ENCODE measurements at regions not wholly inside any gene's neighbourhood (a gene's known extent, or its start where the extent isn't known, plus 50 kb on each side); places are given as distances from the start of the nearest gene placed in this dataset.
"Not testable (repeated sequence)": the region's sequence is repeated elsewhere in the genome, so short reads cannot be mapped to it uniquely, and the experiment has no call there.

DNA sequence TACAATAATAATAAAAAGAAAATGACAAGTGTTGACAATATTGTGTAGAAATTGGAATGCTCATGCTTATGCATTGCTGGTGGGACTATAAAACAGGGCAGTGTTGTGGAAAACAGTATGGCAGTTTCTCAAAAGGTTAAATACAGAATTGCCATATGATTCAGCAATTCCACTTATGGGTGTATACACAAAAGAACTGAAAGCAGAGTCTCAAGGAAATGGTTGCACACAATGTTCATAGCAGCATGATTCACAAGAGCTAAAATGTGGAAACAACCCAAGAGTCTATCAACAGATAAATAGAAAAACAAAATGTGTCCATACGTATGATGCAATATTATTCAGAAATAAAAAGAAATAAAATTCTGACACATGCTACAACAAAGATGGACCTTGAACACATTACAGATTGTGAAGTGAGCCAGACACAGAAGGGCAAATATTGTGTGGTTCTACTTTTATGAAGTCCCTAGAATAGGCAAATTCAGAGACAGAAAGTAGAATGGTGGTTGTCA lies 64.8 kb upstream of the GRM8 start:
- no peak overlapping the region for H3K4me3 ChIP-seq (ENCODE audit: control insufficient read depth, low read depth, low read length)
- DNase-seq (ENCODE audit: low read depth), result peak; percentile 46
- TF ChIP-seq, protein P1, sequence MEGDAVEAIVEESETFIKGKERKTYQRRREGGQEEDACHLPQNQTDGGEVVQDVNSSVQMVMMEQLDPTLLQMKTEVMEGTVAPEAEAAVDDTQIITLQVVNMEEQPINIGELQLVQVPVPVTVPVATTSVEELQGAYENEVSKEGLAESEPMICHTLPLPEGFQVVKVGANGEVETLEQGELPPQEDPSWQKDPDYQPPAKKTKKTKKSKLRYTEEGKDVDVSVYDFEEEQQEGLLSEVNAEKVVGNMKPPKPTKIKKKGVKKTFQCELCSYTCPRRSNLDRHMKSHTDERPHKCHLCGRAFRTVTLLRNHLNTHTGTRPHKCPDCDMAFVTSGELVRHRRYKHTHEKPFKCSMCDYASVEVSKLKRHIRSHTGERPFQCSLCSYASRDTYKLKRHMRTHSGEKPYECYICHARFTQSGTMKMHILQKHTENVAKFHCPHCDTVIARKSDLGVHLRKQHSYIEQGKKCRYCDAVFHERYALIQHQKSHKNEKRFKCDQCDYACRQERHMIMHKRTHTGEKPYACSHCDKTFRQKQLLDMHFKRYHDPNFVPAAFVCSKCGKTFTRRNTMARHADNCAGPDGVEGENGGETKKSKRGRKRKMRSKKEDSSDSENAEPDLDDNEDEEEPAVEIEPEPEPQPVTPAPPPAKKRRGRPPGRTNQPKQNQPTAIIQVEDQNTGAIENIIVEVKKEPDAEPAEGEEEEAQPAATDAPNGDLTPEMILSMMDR (conservative IDR thresholded peaks at IDR 0.05; ENCODE audit: control insufficient read depth, insufficient read depth, low read depth, low read length), result no peak

DNA sequence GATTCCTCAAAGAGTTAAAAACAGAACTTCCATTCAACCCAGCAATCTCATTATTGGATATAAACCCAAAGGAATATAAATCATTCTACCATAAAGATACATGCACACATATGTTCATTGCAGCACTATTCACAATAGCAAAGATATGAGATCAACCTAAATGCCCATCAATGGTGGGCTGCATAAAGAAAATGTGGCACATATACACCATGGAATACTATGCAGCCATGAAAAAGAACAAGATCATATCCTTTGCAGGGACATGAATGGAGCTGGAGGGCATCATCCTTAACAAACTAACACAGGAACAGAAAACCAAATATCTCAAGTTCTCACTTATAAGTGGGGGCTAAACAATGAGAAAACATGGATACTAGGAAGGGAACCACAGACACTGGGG lies 64.1 kb upstream of the GRM8 start:
- DNase-seq (ENCODE audit: low read depth); H3K4me3 ChIP-seq (ENCODE audit: control insufficient read depth, low read depth, low read length): not testable (repeated sequence)

DNA sequence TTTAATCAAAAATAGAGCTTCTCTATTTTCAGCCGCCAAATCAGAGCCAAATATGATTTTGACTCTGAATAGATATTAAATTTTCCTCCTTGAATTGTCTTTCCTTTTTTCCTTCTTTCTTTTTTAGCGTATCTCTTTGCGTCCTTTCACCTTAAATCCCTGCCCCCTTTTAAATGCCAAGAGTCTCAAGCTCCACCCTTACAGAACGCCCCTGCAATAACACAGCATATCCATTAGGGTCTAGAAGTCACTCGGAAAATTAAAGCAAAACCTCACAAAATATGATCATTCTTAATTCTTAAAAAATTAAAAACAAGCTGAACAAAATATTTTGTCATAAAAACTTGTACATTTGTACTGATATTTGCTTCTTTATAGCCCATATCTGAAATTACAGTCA lies 51.3 kb upstream of the GRM8 start:
- H3K4me3 ChIP-seq (ENCODE audit: control insufficient read depth, low read depth, low read length), result no peak overlapping the region
- no peak for DNase-seq (ENCODE audit: low read depth)
- TF ChIP-seq, protein P1 (conservative IDR thresholded peaks at IDR 0.05; ENCODE audit: control insufficient read depth, insufficient read depth, low read depth, low read length), result no peak

DNA sequence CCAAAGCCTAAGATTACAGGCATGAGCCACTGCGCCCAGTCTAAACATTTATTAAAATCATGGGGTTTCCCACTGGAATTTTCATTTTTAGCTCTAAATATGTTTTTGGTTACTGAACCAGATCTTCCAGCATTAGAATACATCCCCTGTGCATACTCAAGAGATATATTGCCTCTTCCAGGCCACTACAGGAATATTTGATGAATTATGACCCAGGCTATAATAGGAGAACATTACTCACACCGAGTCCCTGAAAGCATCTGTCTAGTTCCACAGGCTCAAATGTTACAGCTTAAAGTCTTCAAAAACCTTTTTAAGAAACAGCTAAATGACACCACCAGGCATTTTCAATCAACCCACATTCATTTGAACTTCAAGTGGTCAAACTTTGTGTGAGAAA lies 50.4 kb upstream of the GRM8 start:
- no peak for DNase-seq (ENCODE audit: low read depth)
- no peak overlapping the region for H3K4me3 ChIP-seq (ENCODE audit: control insufficient read depth, low read depth, low read length)
- TF ChIP-seq, protein P1 (conservative IDR thresholded peaks at IDR 0.05; ENCODE audit: control insufficient read depth, insufficient read depth, low read depth, low read length), result no peak

Measured in fibroblast of mammary gland (primary cell).